ENCODE measurements at regions not wholly inside any gene's neighbourhood (a gene's known extent, or its start where the extent isn't known, plus 50 kb on each side); places are given as distances from the start of the nearest gene placed in this dataset.

- H3K4me3 ChIP-seq (ENCODE audit: low read depth in 2 of 2, low read length in 2 of 2): no peak overlapping the region
- no TSS peak for BruUV-seq (replicated peaks)
- intact Hi-C loops (cut with micrococcal nuclease; ENCODE audit: unreplicated experiment): no loop called here
- DNase-seq (ENCODE audit: low read depth, low spot score): no peak
- ChIA-PET POLR2A (no interaction called here), CTCF (no interaction called here)
- no peaks in the 10 kb centered on the region for H3K27me3 ChIP-seq (ENCODE audit: control insufficient read depth, insufficient read depth, low read length)
- H3K27ac ChIP-seq (ENCODE audit: low read length): no peak overlapping the region
- no peak for ATAC-seq
- no peaks in the 10 kb centered on the region for H3K36me3 ChIP-seq (ENCODE audit: control insufficient read depth, insufficient read depth, low read length)
- in situ Hi-C loops (cut with HindIII; ENCODE audit: low pct_unique_long_range_greater_than_20kb, low sequenced_read_pairs): no loop called here
- no peak for TF ChIP-seq SIN3A (IDR thresholded peaks at IDR 0.05; ENCODE audit: borderline replicate concordance, insufficient read depth, low read depth, low read length)
- TF ChIP-seq TCF7L2 (IDR thresholded peaks at IDR 0.05; ENCODE audit: low read depth, low read length): no peak
- no peak for TF ChIP-seq POLR2AphosphoS5 (IDR thresholded peaks at IDR 0.05; ENCODE audit: low read depth, low read length)
- TF ChIP-seq CTCF (IDR thresholded peaks at IDR 0.05): no peak
- no peak for TF ChIP-seq REST (IDR thresholded peaks at IDR 0.05; ENCODE audit: insufficient read depth in 1 of 2, low read depth in 2 of 2, low read length in 1 of 2)
- no peaks in the 10 kb centered on the region for H3K4me1 ChIP-seq (ENCODE audit: control insufficient read depth, insufficient read depth, low read length)
- H3K9me3 ChIP-seq (ENCODE audit: control insufficient read depth, insufficient read depth, low read depth, low read length): no peaks in the 10 kb centered on the region
Measured at GRCh38 chr13:38216181-38216580, 133.5 kb upstream of the UFM1 start.

- ChIA-PET POLR2A (no interaction called here), CTCF (no interaction called here)
- no peaks in the 10 kb centered on the region for H3K27me3 ChIP-seq (ENCODE audit: control insufficient read depth, insufficient read depth, low read length)
- no peaks in the 10 kb centered on the region for H3K36me3 ChIP-seq (ENCODE audit: control insufficient read depth, insufficient read depth, low read length)
- no peak overlapping the region for H3K27ac ChIP-seq (ENCODE audit: low read length)
- no peak overlapping the region for H3K4me3 ChIP-seq (ENCODE audit: low read depth in 2 of 2, low read length in 2 of 2)
- DNase-seq (ENCODE audit: low read depth, low spot score): no peak
- H3K4me1 ChIP-seq (ENCODE audit: control insufficient read depth, insufficient read depth, low read length): no peaks in the 10 kb centered on the region
- ATAC-seq: no peak
- intact Hi-C loops (cut with micrococcal nuclease; ENCODE audit: unreplicated experiment) (no loop called here), in situ Hi-C loops (cut with HindIII; ENCODE audit: low pct_unique_long_range_greater_than_20kb, low sequenced_read_pairs) (no loop called here)
- no TSS peak for BruUV-seq (replicated peaks)
- no peaks in the 10 kb centered on the region for H3K9me3 ChIP-seq (ENCODE audit: control insufficient read depth, insufficient read depth, low read depth, low read length)
- no peak for TF ChIP-seq CTCF (IDR thresholded peaks at IDR 0.05)
- no peak for TF ChIP-seq SIN3A (IDR thresholded peaks at IDR 0.05; ENCODE audit: borderline replicate concordance, insufficient read depth, low read depth, low read length)
- no peak for TF ChIP-seq TCF7L2 (IDR thresholded peaks at IDR 0.05; ENCODE audit: low read depth, low read length)
- no peak for TF ChIP-seq REST (IDR thresholded peaks at IDR 0.05; ENCODE audit: insufficient read depth in 1 of 2, low read depth in 2 of 2, low read length in 1 of 2)
- no peak for TF ChIP-seq POLR2AphosphoS5 (IDR thresholded peaks at IDR 0.05; ENCODE audit: low read depth, low read length)
Measured at GRCh38 chr13:38213314-38213713, 136.3 kb upstream of the UFM1 start.
